Liver (tissue), 8 donors: ENCODE measurements at regions not wholly inside any gene's neighbourhood (a gene's known extent, or its start where the extent isn't known, plus 50 kb on each side); places are given as distances from the start of the nearest gene placed in this dataset.

ENCODE experiments used
- DNase-seq: peaks from one replicate; pipeline ENCODE4 v3.0.0-alpha.2; 2017; ENCODE audit warnings: low spot score
- H3K27ac ChIP-seq, 2 donors: one replicate each; pipeline ENCODE4 v1.7.0; 2013; ENCODE audit warnings: inconsistent platforms in 2 of 2, low read length in 2 of 2, control low read depth in 1 of 2, low read depth in 1 of 2, mild to moderate bottlenecking in 1 of 2
- H3K27me3 ChIP-seq, 4 donors: one replicate each; pipeline versions ENCODE4 v1.6.1 to v1.7.0; 2013; ENCODE audit warnings: low read length in 3 of 4, inconsistent platforms in 1 of 4, mild to moderate bottlenecking in 1 of 4, moderate library complexity in 1 of 4; ENCODE audit not compliant: control insufficient read depth in 4 of 4, insufficient read depth in 4 of 4
- H3K36me3 ChIP-seq, 4 donors: one replicate each; pipeline versions ENCODE4 v1.6.1 to v1.7.0; 2013; ENCODE audit warnings: low read length in 3 of 4, mild to moderate bottlenecking in 3 of 4, low read depth in 1 of 4, moderate library complexity in 1 of 4; ENCODE audit not compliant: control insufficient read depth in 4 of 4, insufficient read depth in 3 of 4
- H3K4me1 ChIP-seq, 4 donors: one replicate each; pipeline versions ENCODE4 v1.6.1 to v1.7.0; 2013; ENCODE audit warnings: low read length in 3 of 4, mild to moderate bottlenecking in 3 of 4, moderate library complexity in 1 of 4; ENCODE audit not compliant: control insufficient read depth in 4 of 4, insufficient read depth in 4 of 4
- H3K4me3 ChIP-seq, 3 donors: one replicate each; pipeline versions ENCODE4 v1.6.1 to v1.7.0; 2013; ENCODE audit warnings: low read length in 3 of 3, control low read depth in 1 of 3, low read depth in 1 of 3, mild to moderate bottlenecking in 1 of 3
- H3K9ac ChIP-seq, 2 donors: one replicate each; pipeline ENCODE4 v1.7.0; 2013; ENCODE audit warnings: low read length in 2 of 2, mild to moderate bottlenecking in 2 of 2, moderate library complexity in 2 of 2, control low read depth in 1 of 2, low read depth in 1 of 2
- H3K9me3 ChIP-seq, 4 donors: one replicate each; pipeline versions ENCODE4 v1.6.1 to v1.7.0; 2013; ENCODE audit warnings: low read length in 3 of 4; ENCODE audit not compliant: control insufficient read depth in 4 of 4
- ATF3 ChIP-seq: IDR thresholded peaks from 2 replicates; pipeline ENCODE4 v1.6.1; 2016; ENCODE audit warnings: antibody characterized with exemption
- CTCF ChIP-seq: fragments of 150-350 bp; IDR thresholded peaks from 2 replicates; pipeline ENCODE4 v1.5.1; 2017; ENCODE audit warnings: improper control_type of control experiment, low read depth, low read length; ENCODE audit not compliant: missing input control
- EGR1 ChIP-seq, 2 donors: IDR thresholded peaks; 2 replicates each; pipeline ENCODE4 v1.6.1; 2016 to 2018; ENCODE audit warnings: antibody characterized with exemption in 2 of 2, low read depth in 2 of 2
- FOXA1 ChIP-seq: IDR thresholded peaks from 2 replicates; pipeline ENCODE4 v1.6.1; 2016; ENCODE audit warnings: antibody characterized with exemption
- FOXA2 ChIP-seq: IDR thresholded peaks from 2 replicates; pipeline ENCODE4 v1.6.1; 2016; ENCODE audit warnings: antibody characterized with exemption
- GABPA ChIP-seq, 2 donors: IDR thresholded peaks in 1 of 2; conservative IDR thresholded peaks in 1 of 2; 2 replicates each; pipeline ENCODE4 v1.6.1; 2016; ENCODE audit warnings: antibody characterized with exemption in 2 of 2, mild to moderate bottlenecking in 1 of 2, moderate library complexity in 1 of 2
- HNF4A ChIP-seq, 2 donors: conservative IDR thresholded peaks; 2 replicates each; pipeline ENCODE4 v1.6.1; 2016; ENCODE audit warnings: antibody characterized with exemption in 2 of 2, mild to moderate bottlenecking in 2 of 2
- HNF4G ChIP-seq: IDR thresholded peaks from 2 replicates; pipeline ENCODE4 v1.6.1; 2016; ENCODE audit warnings: antibody characterized with exemption
- JUND ChIP-seq, 2 donors: IDR thresholded peaks; 2 replicates each; pipeline ENCODE4 v1.6.1; 2016; ENCODE audit warnings: antibody characterized with exemption in 2 of 2
- MAX ChIP-seq: IDR thresholded peaks from 2 replicates; pipeline ENCODE4 v1.6.1; 2016; ENCODE audit warnings: antibody characterized with exemption
- NR2F2 ChIP-seq: IDR thresholded peaks from 2 replicates; pipeline ENCODE4 v1.6.1; 2016; ENCODE audit warnings: antibody characterized with exemption
- RAD21 ChIP-seq, 2 donors: IDR thresholded peaks; 2 replicates each; pipeline ENCODE4 v1.6.1; 2016; ENCODE audit warnings: antibody characterized with exemption in 2 of 2, mild to moderate bottlenecking in 2 of 2
- REST ChIP-seq: IDR thresholded peaks from 2 replicates; pipeline ENCODE4 v1.6.1; 2016; ENCODE audit warnings: antibody characterized with exemption, mild to moderate bottlenecking
- RXRA ChIP-seq, 2 donors: IDR thresholded peaks; 2 replicates each; pipeline ENCODE4 v1.6.1; 2017 to 2018; ENCODE audit warnings: antibody characterized with exemption in 2 of 2, mild to moderate bottlenecking in 1 of 2
- SP1 ChIP-seq: IDR thresholded peaks from 2 replicates; pipeline ENCODE4 v1.6.1; 2018; ENCODE audit warnings: antibody characterized with exemption, mild to moderate bottlenecking
- TAF1 ChIP-seq: conservative IDR thresholded peaks from 2 replicates; pipeline ENCODE4 v1.6.1; 2016; ENCODE audit warnings: antibody characterized with exemption, mild to moderate bottlenecking
- YY1 ChIP-seq: IDR thresholded peaks from 2 replicates; pipeline ENCODE4 v1.6.1; 2016; ENCODE audit warnings: antibody characterized with exemption, mild to moderate bottlenecking
- ZBTB33 ChIP-seq: IDR thresholded peaks from 2 replicates; pipeline ENCODE4 v1.6.1; 2016; ENCODE audit warnings: antibody characterized with exemption
- whole genome bisulfite sequencing: extraction: QIAGEN DNeasy Blood & Tissue Kit; methylation state at CpG from one replicate; pipeline ENCODE4 v1.1.7; 2013; 5-methylcytosine and 5-hydroxymethylcytosine counted together
- donor health status: healthy.
- donor health status: healthy.
- donor health status: healthy.
- donor health status: healthy.
- donor health status: healthy.

- H3K27ac ChIP-seq = no peak overlapping the region
- H3K9me3 ChIP-seq = peaks cover 0 to 2% (median 0%) of the 10 kb centered on the region in 4 donors
- H3K36me3 ChIP-seq = no peaks in the 10 kb centered on the region
- no peak overlapping the region for H3K9ac ChIP-seq
- H3K4me1 ChIP-seq = no peaks in the 10 kb centered on the region
- no peak overlapping the region for H3K4me3 ChIP-seq
- no peak for DNase-seq
- no peaks in the 10 kb centered on the region for H3K27me3 ChIP-seq
- TF ChIP-seq RXRA (IDR thresholded peaks at IDR 0.05) = no peak
- TF ChIP-seq HNF4G = no peak
- no peak for TF ChIP-seq ZBTB33
- TF ChIP-seq RAD21 (IDR thresholded peaks at IDR 0.05) = no peak
- no peak for TF ChIP-seq JUND (IDR thresholded peaks at IDR 0.05)
- TF ChIP-seq ATF3 = no peak
- no peak for TF ChIP-seq CTCF
- no peak for TF ChIP-seq EGR1 (IDR thresholded peaks at IDR 0.05; ENCODE audit: low read depth in 2 of 2)
- no peak for TF ChIP-seq YY1
- TF ChIP-seq TAF1 = no peak
- no peak for TF ChIP-seq NR2F2
- no peak for TF ChIP-seq HNF4A (conservative IDR thresholded peaks at IDR 0.05)
- TF ChIP-seq GABPA (IDR thresholded peaks at IDR 0.05 in 1 of 2, conservative IDR thresholded peaks at IDR 0.05 in 1 of 2) = no peak
- no peak for TF ChIP-seq SP1
- TF ChIP-seq FOXA2 = no peak
- TF ChIP-seq MAX = no peak
- no peak for TF ChIP-seq FOXA1
- TF ChIP-seq REST = no peak
- WGBS = 67% methylated on average over 4 of the region's 4 CpGs
These were observed 207.1 kb upstream of the DKK2 start for GRCh38 chr4:107243141-107243781.
